ENCODE measurements at regions not wholly inside any gene's neighbourhood (a gene's known extent, or its start where the extent isn't known, plus 50 kb on each side); places are given as distances from the start of the nearest gene placed in this dataset.
"Not testable (repeated sequence)": the region's sequence is repeated elsewhere in the genome, so short reads cannot be mapped to it uniquely, and the experiment has no call there.

DNA sequence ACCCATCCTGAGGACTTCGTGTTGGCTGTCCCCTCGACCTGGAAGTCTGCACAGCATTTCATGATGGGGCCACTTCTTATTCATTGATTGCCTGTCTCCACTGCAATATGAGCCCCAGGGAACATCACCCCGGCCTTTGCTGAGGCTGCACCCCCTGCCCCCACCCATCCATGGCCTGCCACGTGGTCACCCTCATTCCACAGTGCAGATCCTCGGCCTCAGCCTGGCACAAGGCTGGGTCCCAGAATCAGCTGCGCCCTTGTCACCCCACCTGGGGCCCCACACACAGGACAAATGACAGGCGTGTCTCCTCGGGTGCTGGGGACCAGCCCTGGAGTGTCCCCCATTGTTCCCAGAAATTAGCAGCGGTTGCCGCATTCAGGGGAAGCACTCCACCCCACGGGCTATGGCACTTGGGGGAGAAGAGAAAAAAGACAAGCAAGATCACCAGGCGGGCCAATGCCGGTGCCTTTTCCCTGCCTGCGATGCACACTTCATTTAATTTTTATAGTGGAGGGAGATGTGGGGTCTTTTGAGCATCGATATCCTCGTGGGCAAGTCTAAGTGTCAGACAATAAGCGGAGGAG is 157.4 kb downstream of the INHBB start:
- DNase-seq: no peak

- no peak for DNase-seq
These were observed 158.0 kb downstream of the INHBB start for GRCh38 chr2:120503793-120504571.

DNA sequence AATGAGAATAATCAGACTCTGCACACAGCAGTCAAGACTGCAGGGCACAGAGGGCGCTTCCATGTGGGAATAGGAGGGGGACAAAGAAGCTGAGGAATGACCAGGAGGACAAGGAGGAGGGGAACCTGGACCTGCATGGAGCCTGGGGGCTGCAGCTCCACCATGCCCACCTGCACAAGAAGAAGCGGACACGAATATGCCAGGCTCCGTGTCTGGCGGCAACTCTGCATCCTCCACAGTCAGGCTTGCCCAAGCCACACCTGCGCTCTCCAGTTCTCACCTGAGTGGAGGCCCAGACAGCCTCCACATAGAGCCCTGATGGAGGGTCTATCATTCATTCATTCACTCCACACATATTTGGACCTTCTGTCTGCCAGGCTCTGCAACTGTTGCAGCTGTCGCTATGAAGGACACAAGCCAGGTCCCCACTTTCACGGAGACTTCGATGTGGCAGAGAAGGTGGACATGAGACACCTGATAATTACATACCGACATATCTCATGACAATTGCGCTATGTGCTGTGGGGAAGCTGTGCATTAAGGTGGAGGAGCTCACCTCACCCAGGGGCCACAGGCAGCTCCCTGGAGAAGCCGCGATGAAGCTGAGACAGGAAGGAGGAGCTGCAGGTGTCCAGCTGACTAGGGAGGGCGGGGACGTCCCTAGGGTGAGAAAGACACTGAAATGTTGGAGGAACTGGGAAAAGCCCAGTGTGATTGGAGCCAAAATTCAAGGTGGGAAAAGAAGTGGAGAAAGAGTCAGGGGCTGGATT is 159.2 kb downstream of the INHBB start:
- DNase-seq: no peak

GRCh38 chr2:120508567-120509041 is 162.7 kb downstream of the INHBB start:
- no peak for DNase-seq

DNA sequence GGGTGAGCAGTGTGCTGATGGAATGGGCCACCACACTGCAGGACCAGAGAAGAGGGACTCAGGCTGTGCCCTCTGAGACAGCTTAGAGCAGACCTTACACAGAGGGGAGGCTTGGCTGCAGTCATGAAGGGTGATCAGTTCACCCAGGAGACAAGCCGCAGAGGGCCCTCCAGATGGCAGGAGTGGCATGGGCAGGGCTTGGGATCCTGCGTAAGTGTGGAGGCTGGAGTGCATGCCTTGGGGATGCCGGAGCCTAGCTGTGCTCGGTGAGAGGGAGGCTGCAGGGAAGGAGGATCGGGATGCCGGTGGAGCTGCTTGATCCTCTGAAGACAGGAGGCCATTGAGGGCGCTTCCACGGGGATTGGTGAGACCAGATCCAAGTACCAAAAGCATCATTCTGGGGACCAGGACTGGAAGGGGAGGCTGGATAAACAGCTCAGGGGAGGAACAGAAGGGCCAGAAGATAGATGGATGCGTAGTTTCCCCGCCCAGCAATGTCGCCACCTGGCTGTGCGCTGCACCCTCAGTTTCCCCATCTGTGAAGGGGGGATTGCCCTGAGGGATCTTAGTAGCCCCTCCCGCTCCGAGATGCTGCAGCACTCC is 163.4 kb downstream of the INHBB start:
- DNase-seq: no peak

GRCh38 chr2:120509991-120510735 is 164.2 kb downstream of the INHBB start:
- DNase-seq: no peak

DNA sequence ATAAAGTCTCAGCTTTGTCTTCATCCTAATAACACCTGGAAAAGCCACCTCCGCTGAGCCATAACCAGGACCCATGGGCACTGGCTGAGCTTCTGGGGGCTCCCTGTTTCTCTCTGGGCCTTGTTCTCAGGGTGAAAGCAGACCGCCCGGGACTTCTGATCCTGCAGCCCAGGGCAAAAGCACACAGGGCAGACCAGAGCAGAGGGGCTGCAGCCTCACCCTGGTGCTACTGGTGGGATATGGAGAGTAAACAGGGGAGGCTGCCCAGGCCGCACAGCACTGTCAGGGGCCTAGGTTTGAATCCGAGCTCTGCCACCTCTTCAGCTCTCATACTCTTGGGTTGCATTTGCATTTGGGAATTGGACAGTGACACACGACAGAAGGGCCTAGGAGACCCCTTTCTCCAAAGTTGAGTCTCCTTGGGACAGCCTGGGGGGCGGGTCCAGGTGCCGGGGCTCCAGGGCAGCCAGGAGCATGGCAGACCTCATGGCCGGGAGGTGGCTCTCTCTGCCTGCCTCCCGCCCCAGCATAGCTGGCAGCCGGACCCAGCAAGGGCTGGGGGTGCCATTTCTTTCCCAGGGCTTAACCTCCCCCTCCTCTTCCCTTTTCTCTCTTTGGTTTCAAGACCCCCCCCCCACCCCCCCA is 164.9 kb downstream of the INHBB start:
- DNase-seq: no peak

GRCh38 chr2:120511536-120511935 is 165.6 kb downstream of the INHBB start:
- DNase-seq: no peak

GRCh38 chr2:120511947-120512710 is 166.2 kb downstream of the INHBB start:
- DNase-seq: no peak

- no peak for DNase-seq
These were observed 167.9 kb downstream of the INHBB start for GRCh38 chr2:120513776-120514357.

DNA sequence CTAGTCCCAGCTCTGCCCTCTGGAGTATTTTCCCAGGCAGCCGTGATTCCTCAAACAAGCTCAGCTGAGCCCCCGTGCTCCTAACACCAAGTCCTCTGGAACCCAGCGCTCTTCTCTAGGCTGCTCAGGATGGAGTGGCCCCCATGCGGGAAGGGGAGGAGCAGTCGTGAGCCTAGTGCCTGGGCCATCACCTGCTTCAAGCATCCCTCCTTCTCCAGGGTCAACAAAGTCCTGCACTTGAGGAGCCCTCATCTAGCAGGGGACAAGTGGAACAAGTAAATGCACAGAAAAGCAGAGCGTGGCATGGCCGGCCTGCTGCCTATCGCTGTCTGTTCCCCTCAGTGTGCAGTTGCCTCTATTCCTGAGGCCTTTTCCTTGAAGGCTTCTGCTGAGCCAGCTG is 168.6 kb downstream of the INHBB start:
- DNase-seq: no peak

- DNase-seq: not testable (repeated sequence)
These were observed 169.3 kb downstream of the INHBB start for GRCh38 chr2:120515066-120515758.

DNA sequence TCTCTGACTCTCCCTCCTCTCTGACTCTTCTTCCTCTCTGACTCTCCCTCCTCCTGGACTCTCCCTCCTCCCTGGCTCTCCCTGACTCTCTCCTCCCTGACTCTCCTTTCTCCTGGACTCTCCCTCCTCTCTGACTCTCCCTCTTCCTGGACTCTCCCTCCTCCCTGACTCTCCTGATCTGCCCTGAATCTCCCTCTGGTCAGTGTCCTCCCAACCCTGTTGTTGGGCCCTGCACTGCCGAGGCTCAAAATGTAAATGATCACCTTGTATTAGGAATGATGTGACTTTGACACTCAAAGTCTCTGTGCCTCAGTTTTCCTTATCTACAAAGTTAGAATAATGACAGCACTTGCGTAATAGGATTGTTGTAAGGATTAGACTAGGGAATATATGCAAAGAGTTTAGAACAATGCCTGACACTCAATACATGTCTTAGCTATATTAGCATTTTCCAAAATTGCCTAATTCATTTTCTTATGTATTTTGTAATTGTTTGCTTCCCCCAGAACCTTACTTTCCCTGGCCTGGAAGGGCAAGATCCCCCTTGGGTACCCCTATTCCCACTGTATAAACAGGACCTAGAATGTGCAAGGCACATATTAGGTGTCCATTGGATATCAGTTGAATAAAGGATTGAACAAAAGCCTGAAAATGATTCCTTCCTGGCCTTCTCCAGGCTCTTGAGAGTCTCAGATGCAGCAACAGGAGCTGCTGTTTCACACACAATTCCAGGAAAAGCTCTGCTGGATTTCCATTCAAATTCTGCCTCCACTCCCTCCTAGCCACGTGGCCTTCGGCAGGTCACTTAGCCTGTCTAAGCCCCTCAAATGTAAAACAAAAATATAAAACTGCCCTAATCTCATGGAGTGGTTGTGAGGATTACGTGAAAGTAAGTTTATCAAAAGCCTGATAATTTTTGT is 170.1 kb downstream of the INHBB start:
- DNase-seq: no peak

DNA sequence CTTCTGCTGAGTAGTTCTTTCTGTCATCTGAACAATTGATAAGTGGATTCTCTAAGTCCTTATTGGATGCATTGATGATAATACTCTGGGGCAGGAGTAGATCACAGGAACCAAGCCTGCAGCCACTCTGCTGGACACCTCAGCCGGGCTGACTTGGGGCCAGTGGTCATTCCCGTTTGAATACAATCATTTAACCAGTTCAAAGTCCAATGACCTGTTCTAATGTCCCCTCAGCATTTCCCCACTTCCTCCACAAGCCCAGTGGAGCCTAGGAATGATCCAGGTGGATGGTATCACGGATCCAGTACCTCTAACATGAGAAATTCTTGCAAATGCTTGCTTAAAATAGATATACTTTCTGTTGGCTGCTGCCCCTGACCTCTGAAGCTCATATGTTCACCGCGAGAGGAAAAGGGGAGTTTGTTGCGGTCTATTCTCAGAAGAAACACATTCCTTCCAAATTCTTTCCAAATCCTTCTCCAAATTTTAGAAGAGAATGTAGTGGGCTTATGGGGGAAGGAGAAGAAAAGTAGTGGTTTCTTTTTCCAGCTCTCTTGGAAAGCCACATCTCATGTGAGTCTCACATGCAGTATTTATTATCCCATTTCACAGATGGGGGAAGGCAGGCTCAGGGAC is 170.9 kb downstream of the INHBB start:
- no peak for DNase-seq

GRCh38 chr2:120517751-120518469 is 172.0 kb downstream of the INHBB start:
- DNase-seq: no peak

- no peak for DNase-seq
These were observed 172.9 kb downstream of the INHBB start for GRCh38 chr2:120518819-120519218.

DNA sequence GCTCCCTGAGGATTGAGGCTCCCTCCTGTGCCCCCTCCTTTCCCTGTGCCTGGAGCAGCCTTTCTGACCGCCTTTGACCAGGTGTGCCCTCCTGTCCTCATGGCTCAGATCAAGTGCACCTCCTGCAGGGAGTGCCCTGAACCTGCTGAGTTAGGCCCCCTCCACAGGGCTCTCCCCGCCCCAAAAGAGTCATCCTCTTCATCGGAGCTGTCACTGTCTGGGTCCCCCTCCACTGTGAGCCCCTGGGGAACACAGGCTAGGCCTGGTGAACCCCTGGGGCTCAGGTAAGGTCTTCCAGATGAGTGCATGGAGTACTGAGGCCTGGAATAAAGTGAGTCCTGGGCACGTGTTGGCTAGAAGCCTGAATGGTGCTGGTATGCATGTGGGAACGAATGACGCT is 173.5 kb downstream of the INHBB start:
- no peak for DNase-seq

DNA sequence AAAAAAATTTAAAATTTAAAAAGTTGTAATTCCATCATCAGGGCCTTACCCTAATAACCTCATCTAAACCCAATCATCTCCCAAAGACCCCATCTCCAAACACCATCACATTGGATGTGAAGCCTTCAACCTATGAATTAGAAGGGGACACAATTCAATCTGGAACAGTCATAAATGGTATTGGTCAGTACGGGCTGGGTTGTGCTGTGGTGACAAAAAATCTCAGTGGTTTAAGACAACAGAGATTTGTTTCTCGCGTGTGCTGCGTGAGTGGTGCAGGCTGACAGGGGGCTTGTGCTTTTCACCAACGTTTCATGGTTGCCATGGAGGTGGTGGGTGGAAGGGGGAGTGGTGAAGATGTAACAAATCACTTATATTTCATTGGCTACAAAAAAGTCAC is 174.5 kb downstream of the INHBB start:
- no peak for DNase-seq

All from NCI-H187 (cell line).